ENCODE measurements at regions not wholly inside any gene's neighbourhood (a gene's known extent, or its start where the extent isn't known, plus 50 kb on each side); places are given as distances from the start of the nearest gene placed in this dataset.

DNA sequence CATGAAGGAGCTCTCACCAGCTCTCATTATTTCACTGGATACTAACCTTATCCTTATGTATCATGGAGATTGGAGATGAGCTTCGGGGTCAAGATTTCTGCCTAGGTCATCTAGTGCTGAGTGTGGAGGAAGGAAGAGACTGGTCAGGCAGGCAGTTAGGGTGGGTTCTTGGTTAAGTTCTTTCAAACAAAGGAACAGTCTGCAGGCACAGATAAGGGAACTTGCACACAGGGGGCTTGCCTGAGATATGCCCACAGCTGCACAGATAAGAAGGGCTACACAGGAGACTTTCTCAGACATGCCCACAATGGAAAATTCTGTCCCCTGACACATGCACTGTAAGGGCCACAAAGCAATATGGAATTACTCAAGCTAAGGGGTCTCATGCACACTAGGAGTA is 904.1 kb downstream of the NLGN4X start:
- TF ChIP-seq, protein P1, sequence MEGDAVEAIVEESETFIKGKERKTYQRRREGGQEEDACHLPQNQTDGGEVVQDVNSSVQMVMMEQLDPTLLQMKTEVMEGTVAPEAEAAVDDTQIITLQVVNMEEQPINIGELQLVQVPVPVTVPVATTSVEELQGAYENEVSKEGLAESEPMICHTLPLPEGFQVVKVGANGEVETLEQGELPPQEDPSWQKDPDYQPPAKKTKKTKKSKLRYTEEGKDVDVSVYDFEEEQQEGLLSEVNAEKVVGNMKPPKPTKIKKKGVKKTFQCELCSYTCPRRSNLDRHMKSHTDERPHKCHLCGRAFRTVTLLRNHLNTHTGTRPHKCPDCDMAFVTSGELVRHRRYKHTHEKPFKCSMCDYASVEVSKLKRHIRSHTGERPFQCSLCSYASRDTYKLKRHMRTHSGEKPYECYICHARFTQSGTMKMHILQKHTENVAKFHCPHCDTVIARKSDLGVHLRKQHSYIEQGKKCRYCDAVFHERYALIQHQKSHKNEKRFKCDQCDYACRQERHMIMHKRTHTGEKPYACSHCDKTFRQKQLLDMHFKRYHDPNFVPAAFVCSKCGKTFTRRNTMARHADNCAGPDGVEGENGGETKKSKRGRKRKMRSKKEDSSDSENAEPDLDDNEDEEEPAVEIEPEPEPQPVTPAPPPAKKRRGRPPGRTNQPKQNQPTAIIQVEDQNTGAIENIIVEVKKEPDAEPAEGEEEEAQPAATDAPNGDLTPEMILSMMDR (IDR thresholded peaks at IDR 0.05): no peak
- no peak for TF ChIP-seq ZFX (IDR thresholded peaks at IDR 0.05; ENCODE audit: borderline replicate concordance)
